ENCODE measurements at regions not wholly inside any gene's neighbourhood (a gene's known extent, or its start where the extent isn't known, plus 50 kb on each side); places are given as distances from the start of the nearest gene placed in this dataset.
"Not testable (repeated sequence)": the region's sequence is repeated elsewhere in the genome, so short reads cannot be mapped to it uniquely, and the experiment has no call there.

DNA sequence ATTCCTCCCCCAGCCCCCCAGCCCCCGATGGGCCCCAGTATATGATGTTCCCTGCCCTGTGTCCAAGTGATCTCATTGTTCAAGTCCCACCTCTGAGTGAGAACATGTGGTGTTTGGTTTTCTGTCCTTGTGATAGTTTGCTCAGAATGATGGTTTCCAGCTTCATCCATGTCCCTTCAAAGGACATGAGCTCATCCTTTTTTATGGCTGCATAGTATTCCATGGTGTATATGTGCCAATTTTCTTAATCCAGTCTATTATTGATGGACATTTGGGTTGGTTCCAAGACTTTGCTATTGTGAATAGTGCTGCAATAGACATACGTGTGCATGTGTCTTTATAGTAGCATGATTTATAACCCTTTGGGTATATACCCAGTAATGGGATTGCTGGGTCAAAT is 495.3 kb downstream of the OMA1 start:
- not testable (repeated sequence) for DNase-seq (ENCODE audit: extremely low read depth in 1 of 11, low read depth in 9 of 11, low spot score in 4 of 11)

DNA sequence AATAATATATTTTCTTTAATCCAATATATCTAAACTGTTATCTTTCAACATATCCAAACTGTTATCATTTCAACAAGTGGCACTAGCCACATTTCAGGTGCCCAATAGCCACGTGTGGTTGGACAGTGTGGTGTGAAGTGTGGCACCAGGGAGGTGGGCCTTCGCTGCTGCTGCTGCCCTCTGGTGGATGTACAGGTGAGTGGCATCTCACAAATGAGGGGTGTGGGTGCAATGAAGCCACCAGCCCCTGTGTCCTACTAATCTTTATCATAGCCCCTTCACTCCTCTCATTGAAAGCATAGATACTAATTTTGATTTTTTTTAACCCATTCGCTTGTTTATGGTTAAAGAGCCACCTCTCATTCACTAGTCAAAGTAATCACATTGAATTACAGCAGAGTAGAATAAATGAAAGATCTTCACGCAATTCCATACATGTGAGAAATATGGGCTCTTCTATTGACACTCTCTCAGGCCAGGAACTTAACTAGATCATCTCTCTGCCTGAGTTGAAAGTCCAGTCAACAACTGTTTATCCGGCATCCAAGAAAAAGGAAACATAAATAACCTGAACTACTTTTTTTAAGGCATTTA is 499.2 kb downstream of the OMA1 start:
- DNase-seq (ENCODE audit: extremely low read depth in 1 of 11, low read depth in 9 of 11, low spot score in 4 of 11), result peak in 1 of 11 donors; percentile 2

GRCh38 chr1:58045094-58045705 is 501.3 kb downstream of the OMA1 start:
- no peak for DNase-seq (ENCODE audit: extremely low read depth in 1 of 11, low read depth in 9 of 11, low spot score in 4 of 11)

GRCh38 chr1:58041621-58042020 is 504.9 kb downstream of the OMA1 start:
- DNase-seq (ENCODE audit: extremely low read depth in 1 of 11, low read depth in 9 of 11, low spot score in 4 of 11), result no peak

- no peak for DNase-seq (ENCODE audit: extremely low read depth in 1 of 11, low read depth in 9 of 11, low spot score in 4 of 11)
Measured at GRCh38 chr1:58038574-58038973, 508.0 kb downstream of the OMA1 start.

GRCh38 chr1:58035523-58035922 is 511.0 kb downstream of the OMA1 start:
- no peak for DNase-seq (ENCODE audit: extremely low read depth in 1 of 11, low read depth in 9 of 11, low spot score in 4 of 11)

DNA sequence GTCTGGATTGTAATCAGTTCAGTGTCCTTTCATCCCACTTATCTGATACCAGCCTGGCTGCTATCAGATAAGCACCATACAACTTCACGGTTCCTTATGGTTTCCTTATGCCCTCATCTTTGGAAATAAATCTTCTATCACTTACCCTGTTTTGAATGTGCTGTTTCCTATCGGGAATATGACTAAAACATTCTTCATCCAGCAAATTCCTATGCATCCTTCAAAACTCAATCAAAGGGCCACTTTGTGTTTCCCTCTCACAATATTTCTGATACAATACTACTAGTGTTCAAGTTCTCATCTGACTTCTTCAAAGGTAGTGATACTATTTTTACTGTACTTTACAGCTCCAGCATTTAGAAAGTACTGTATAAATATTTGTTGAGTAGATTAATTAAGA is 513.2 kb downstream of the OMA1 start:
- no peak for DNase-seq (ENCODE audit: extremely low read depth in 1 of 11, low read depth in 9 of 11, low spot score in 4 of 11)

DNA sequence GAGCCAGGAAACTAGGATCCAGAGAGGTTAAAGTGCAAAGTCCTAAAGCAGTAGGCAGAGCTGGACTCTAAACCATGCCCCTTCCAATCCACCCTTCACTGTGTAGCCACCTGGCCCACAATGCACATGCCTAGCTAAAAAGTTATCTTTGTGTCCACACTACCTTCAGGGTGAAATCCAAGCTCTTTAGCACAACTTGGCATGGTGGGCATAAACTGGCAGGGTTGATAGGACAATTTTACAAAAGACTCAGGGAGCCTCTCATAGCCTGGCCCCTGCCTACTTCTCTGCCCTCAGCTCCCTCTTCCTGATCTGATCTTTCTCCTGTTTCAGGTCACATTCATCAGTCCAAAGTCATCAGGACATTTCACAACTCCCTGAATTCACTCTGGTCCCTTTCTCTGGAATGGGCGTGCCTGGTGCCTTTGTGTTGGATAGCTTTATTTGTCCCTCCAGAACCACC is 513.9 kb downstream of the OMA1 start:
- no peak for DNase-seq (ENCODE audit: extremely low read depth in 1 of 11, low read depth in 9 of 11, low spot score in 4 of 11)

- DNase-seq (ENCODE audit: extremely low read depth in 1 of 11, low read depth in 9 of 11, low spot score in 4 of 11), result no peak
Measured at GRCh38 chr1:58031416-58031815, 515.1 kb downstream of the OMA1 start.

DNA sequence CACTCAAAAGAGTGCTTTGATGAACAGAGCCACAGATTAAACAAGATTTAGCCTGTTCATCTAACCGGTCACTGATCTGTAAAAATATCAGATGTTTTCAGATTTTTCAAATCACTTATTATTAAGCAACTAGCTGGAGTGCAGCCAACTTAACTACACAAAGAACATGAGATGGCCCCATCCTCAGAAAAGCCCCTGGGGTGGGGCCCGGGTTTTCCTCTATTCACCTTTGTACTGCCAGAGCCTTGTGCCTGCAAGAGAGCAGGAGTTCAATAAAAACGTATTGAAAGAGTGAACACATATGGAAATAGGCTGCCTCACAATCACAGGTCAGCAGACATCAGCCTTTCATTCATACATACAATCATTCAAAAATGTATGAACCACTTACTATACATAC is 516.1 kb downstream of the OMA1 start:
- no peak for DNase-seq (ENCODE audit: extremely low read depth in 1 of 11, low read depth in 9 of 11, low spot score in 4 of 11)

GRCh38 chr1:58017641-58018040 is 528.9 kb downstream of the OMA1 start:
- no peak for DNase-seq (ENCODE audit: extremely low read depth in 1 of 11, low read depth in 9 of 11, low spot score in 4 of 11)

DNA sequence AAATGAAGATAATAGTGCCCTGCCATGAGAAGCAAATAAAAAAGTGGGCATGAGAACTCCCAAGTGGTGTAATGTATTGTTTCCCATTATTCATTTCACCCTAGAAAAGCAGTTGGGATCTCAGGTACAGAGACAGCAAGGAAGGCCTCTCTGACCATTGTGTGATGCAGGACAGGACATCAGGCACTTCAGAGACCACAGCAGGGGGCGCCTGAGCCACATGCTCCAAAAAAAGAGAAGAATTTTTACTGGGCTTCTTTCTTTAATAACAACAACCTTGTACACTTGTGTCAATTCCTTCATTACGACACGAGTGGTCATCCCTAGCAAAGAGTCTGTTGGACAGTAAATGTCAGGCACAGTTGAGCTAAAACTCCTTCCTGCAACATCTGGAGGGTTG is 533.3 kb downstream of the OMA1 start:
- no peak for DNase-seq (ENCODE audit: extremely low read depth in 1 of 11, low read depth in 9 of 11, low spot score in 4 of 11)

GRCh38 chr1:58011978-58012377 is 534.5 kb downstream of the OMA1 start:
- no peak for DNase-seq (ENCODE audit: extremely low read depth in 1 of 11, low read depth in 9 of 11, low spot score in 4 of 11)

DNA sequence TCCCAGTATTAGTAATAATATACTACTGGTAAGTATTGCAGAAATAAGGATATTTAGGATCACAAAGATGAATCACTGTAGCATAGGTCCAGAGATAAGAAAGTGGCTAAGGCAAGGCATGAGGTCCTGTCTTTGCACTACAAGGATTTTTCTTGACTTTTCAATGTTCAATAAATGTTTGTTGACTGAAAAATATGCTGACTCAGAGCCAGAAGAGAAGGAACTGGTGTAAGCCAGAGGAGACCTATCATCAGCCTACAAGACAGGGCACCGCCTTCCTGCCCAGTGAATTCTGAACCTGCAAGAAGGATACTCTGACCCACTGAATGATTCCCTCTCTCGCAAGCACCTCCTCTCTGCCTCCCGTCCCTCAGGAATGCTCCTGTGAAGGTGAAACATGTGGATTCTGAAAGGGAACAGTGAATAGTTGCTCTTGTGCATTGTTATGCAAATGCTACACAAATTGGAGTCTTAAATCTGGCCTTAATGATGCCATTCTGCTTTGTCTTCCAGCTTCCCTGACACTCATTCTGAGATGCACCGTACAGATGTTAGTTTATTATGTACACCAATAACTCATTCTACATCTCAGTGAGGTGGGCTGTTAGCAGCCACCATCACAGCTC is 540.0 kb downstream of the OMA1 start:
- no peak for DNase-seq (ENCODE audit: extremely low read depth in 1 of 11, low read depth in 9 of 11, low spot score in 4 of 11)

GRCh38 chr1:58005212-58005611 is 541.3 kb downstream of the OMA1 start:
- no peak for DNase-seq (ENCODE audit: extremely low read depth in 1 of 11, low read depth in 9 of 11, low spot score in 4 of 11)

DNA sequence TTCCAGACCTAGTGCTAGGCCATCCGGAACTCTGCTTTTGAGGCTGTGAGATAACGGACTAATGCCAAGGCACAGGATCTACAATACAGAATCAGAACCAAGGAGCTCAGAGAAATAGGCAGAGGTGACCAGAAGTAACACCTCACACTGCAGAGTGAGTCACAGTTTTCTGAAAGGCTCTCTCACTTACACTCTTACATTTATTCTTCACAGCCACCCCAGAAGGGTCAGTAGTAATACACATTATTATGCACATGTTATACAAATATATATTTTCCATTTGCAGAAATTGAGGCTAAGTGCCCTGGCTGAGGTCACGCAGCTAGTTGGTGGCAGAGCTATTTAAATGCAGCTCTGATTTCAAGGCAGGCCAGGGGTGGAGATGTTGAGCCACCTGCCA is 542.5 kb downstream of the OMA1 start:
- no peak for DNase-seq (ENCODE audit: extremely low read depth in 1 of 11, low read depth in 9 of 11, low spot score in 4 of 11)

DNA sequence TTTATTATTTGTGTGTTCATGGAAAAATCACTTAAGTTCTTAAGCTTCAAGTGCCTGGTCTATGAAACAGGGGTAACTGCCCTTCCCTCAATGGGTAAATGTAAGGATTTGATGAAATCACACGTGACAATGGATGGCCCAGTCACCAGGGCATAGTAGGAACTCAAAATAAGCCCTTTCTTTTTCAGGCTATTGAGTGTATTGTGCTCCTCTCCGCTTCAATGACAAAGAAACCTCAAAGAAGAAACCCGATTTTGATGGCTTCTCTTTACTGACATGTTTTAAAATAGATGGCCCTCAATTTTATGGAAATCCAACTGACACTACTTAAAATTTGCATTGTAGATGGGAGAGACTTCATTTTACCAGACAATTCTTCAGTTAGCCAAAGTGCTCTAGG is 543.5 kb downstream of the OMA1 start:
- no peak for DNase-seq (ENCODE audit: extremely low read depth in 1 of 11, low read depth in 9 of 11, low spot score in 4 of 11)

DNA sequence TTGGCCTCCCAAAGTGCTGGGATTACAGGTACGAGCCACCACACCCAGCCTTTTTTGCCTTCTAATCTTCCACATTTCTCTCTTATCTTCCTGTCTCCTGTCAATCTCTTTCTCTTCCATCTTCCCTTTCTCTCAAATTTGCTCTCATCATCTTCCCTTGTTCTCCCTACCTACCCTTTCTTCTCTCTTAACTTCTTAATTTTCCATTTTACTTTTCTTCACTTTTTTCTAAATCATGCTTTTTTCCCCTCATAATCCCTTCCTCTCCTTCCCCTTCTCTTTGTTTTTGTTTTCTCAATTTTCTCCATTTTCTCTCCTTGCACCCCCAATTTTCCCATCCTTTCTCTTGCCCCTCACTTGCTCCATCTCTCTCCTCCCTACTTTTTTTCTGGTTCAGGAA is 545.7 kb downstream of the OMA1 start:
- DNase-seq (ENCODE audit: extremely low read depth in 1 of 11, low read depth in 9 of 11, low spot score in 4 of 11), result no peak

GRCh38 chr1:58000116-58000515 is 546.4 kb downstream of the OMA1 start:
- DNase-seq (ENCODE audit: extremely low read depth in 1 of 11, low read depth in 9 of 11, low spot score in 4 of 11), result peak in 5 of 11 donors; percentile 7 to 16 (median 14)

GRCh38 chr1:57996400-57996799 is 550.1 kb downstream of the OMA1 start:
- no peak for DNase-seq (ENCODE audit: extremely low read depth in 1 of 11, low read depth in 9 of 11, low spot score in 4 of 11)

DNA sequence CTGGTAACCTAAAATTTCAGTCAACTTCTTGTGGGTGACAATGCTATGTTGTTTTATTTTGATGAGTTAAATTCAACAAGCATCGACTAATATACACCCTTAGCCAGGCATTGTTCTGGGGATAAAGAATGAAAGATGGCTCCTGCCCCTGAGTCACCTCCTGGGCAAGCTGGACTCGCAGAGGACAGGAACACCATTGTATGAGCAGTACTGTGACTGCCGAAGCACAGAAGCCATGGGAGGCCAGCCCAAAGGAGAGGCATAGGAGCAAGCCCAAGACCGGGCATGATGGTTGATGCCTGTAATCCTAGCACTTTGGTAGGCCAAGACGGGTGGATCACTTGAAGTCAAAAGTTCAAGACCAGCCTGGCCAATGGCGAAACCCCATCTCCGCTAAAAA is 555.2 kb downstream of the OMA1 start:
- DNase-seq (ENCODE audit: extremely low read depth in 1 of 11, low read depth in 9 of 11, low spot score in 4 of 11), result no peak

All from renal cortex interstitium (tissue), 11 donors.